Hepatocyte (in vitro differentiated cells): ENCODE measurements at regions not wholly inside any gene's neighbourhood (a gene's known extent, or its start where the extent isn't known, plus 50 kb on each side); places are given as distances from the start of the nearest gene placed in this dataset.

Experiments
- DNase-seq: peaks from one replicate; pipeline ENCODE4 v3.0.0-alpha.2; 2016; ENCODE audit warnings: low spot score
- H2AFZ ChIP-seq: fragments of 200-600 bp; sonication (generic); 2 replicates; pipeline ENCODE4 v1.6.0; 2016; ENCODE audit warnings: antibody characterized with exemption, mild to moderate bottlenecking
- H3K27ac ChIP-seq: fragments of 200-600 bp; sonication (generic); 2 replicates; pipeline ENCODE4 v1.5.1; 2016; ENCODE audit warnings: mild to moderate bottlenecking
- H3K27me3 ChIP-seq: fragments of 200-600 bp; sonication (generic); 2 replicates; pipeline ENCODE4 v1.6.1; 2016
- H3K36me3 ChIP-seq: fragments of 200-600 bp; sonication (generic); replicated peaks from 2 replicates; pipeline ENCODE4 v1.5.1; 2016; ENCODE audit warnings: low read depth; ENCODE audit not compliant: insufficient read depth
- H3K4me1 ChIP-seq: fragments of 200-600 bp; sonication (generic); 2 replicates; pipeline ENCODE4 v1.5.1; 2016; ENCODE audit warnings: mild to moderate bottlenecking, moderate library complexity; ENCODE audit not compliant: insufficient read depth
- H3K4me2 ChIP-seq: fragments of 200-600 bp; sonication (generic); 2 replicates; pipeline ENCODE4 v1.6.0; 2016
- H3K4me3 ChIP-seq: fragments of 200-600 bp; sonication (generic); 2 replicates; pipeline ENCODE4 v1.5.1; 2016; ENCODE audit warnings: mild to moderate bottlenecking
- H3K79me2 ChIP-seq: fragments of 200-600 bp; sonication (generic); 2 replicates; pipeline ENCODE4 v1.6.0; 2017; ENCODE audit warnings: mild to moderate bottlenecking
- H3K9me2 ChIP-seq: fragments of 200-600 bp; sonication (generic); replicated peaks from 2 replicates; pipeline ENCODE4 v1.6.0; 2017; ENCODE audit warnings: mild to moderate bottlenecking; ENCODE audit not compliant: insufficient read depth
- H3K9me3 ChIP-seq: fragments of 200-600 bp; sonication (generic); 2 replicates; pipeline ENCODE4 v1.5.1; 2016; ENCODE audit warnings: low read depth, mild to moderate bottlenecking
- H4K20me1 ChIP-seq: fragments of 200-600 bp; sonication (generic); 2 replicates; pipeline ENCODE4 v1.6.0; 2016; ENCODE audit warnings: mild to moderate bottlenecking; ENCODE audit not compliant: insufficient read depth, poor library complexity, severe bottlenecking
- CTCF ChIP-seq: fragments of 200-600 bp; sonication (generic); IDR thresholded peaks from 2 replicates; pipeline ENCODE4 v1.5.1; 2016; ENCODE audit warnings: antibody characterized with exemption, mild to moderate bottlenecking; ENCODE audit not compliant: poor library complexity
- EZH2 ChIP-seq: fragments of 200-600 bp; sonication (generic); IDR thresholded peaks from 2 replicates; pipeline ENCODE4 v1.6.1; 2016; ENCODE audit warnings: antibody characterized with exemption, mild to moderate bottlenecking, borderline replicate concordance
- EZH2phosphoT487 ChIP-seq: fragments of 200-600 bp; sonication (generic); IDR thresholded peaks from one replicate; pipeline ENCODE4 v1.6.1; 2018; ENCODE audit warnings: antibody characterized with exemption, mild to moderate bottlenecking, low read depth, moderate library complexity; ENCODE audit not compliant: unreplicated experiment, severe bottlenecking
- WGBS: methylation state at CpG from one replicate; pipeline ENCODE4 v1.1.6; 2016; ENCODE audit warnings: low lambda C conversion rate; ENCODE audit errors: missing lambda C conversion rate; 5-methylcytosine and 5-hydroxymethylcytosine counted together

DNA sequence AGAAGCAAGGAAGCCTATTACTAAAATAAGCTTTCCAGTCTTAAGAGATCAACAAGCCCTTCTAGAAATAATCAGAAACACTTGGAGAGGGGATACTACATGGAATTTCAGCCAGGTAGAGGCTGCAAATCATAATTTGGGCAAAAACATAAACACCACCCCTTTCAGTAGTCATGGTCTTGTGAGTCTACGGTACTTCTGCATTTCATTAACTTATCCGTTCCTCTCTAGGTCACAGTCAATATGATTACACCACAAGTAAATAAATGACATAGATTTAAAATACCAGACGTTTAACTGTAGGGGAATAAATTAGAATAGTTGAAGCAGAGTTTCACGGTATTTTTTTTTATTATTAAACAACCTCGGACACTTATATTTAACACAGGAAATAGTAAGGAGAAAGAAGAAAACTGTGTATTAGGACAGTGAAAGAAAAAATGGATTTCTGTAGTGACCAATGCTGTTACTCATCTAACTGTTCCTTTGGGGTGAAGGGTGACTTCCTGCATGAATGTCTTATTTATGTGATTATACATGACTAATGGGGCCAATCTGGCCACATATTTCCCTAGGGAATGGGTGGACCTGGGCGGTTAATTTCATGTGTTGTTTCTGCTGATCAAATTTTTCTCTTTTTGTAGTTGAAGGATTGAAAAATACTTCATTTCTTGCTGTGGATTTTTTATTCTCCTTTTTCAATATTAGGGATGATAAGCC lies 456.6 kb upstream of the UBE2E3 start:
- Histone ChIP-seq H3K9me2 (no peaks in the 10 kb centered on the region), H3K9me3 (no peaks in the 10 kb centered on the region), H3K79me2 (no peaks in the 10 kb centered on the region), H3K4me2 (no peak overlapping the region), H3K27me3 (no peaks in the 10 kb centered on the region), H2AFZ (no peak overlapping the region), H3K36me3 (no peaks in the 10 kb centered on the region), H4K20me1 (no peaks in the 10 kb centered on the region), H3K4me3 (no peak overlapping the region), H3K27ac (no peak overlapping the region), H3K4me1 (no peaks in the 10 kb centered on the region)
- TF ChIP-seq EZH2phosphoT487, result no peak
- no peak for TF ChIP-seq CTCF
- no peak for TF ChIP-seq EZH2
- DNase-seq, result no peak
- WGBS, result 74% methylated on average over 6 of the region's 6 CpGs

DNA sequence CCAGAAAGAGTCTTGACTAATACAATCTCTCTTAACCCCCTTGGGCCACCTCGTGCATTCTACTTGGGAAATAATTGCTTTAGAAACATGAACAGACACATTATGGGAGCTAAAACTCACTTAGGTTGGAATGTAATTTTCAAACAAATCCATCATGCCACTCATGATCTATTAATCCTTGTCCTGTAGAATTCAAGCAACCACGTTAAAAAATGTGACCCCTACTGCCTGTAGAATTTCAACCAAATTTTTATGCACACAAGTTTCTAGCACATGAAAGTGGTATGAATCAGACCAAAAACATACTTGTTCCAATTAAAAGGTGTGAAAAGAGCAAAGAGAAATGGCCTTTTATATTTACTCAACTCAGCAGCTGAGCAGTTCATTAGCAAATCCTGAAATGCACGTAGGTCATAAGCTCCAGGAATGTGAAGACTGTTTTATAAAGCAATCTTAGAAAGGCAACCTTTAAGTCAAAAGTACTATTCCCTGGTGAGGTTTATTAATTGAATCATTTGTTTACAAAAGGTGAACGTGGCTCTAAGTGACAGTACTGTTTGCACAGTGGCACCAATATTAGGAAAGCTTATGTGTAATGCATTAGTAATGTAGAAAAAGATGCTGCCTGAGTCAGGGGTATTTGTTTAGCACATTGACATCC lies 459.4 kb upstream of the UBE2E3 start:
- no peaks in the 10 kb centered on the region for H3K9me2 ChIP-seq
- TF ChIP-seq EZH2 (no peak), CTCF (no peak), EZH2phosphoT487 (no peak)
- H3K4me1 ChIP-seq, result no peaks in the 10 kb centered on the region
- 38% methylated on average over 4 of the region's 4 CpGs for WGBS
- no peak overlapping the region for H2AFZ ChIP-seq
- no peaks in the 10 kb centered on the region for H4K20me1 ChIP-seq
- no peak overlapping the region for H3K4me2 ChIP-seq
- H3K27me3 ChIP-seq, result no peaks in the 10 kb centered on the region
- H3K9me3 ChIP-seq, result no peaks in the 10 kb centered on the region
- peak; percentile 22 for DNase-seq
- no peaks in the 10 kb centered on the region for H3K79me2 ChIP-seq
- no peak overlapping the region for H3K27ac ChIP-seq
- H3K4me3 ChIP-seq, result no peak overlapping the region
- H3K36me3 ChIP-seq, result no peaks in the 10 kb centered on the region

DNA sequence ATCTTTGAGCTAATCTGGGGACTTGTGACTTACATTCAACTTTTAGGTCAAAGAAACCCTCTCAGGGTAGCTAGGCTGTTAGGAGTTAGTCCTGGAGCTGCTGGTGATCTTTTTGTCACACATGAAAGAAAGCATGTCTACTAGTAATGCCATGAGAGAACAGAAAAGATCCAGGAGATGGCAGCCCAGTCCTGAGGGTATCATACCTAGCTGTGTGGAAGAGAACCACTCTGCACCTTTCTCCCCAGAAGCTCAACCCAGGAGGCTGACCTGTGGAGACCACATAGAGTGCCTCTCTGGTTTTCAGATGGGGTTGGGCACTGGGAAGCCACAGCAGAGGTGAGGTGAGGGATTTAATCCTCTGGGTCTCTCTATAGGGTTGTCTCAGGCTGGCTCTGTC lies 460.2 kb upstream of the UBE2E3 start:
- Histone ChIP-seq H3K27ac (no peak overlapping the region), H3K9me3 (no peaks in the 10 kb centered on the region), H2AFZ (no peak overlapping the region), H4K20me1 (no peaks in the 10 kb centered on the region), H3K27me3 (no peaks in the 10 kb centered on the region), H3K79me2 (no peaks in the 10 kb centered on the region), H3K4me3 (no peak overlapping the region), H3K36me3 (no peaks in the 10 kb centered on the region), H3K9me2 (no peaks in the 10 kb centered on the region), H3K4me2 (no peak overlapping the region), H3K4me1 (no peaks in the 10 kb centered on the region)
- peak; percentile 30 for DNase-seq
- no peak for TF ChIP-seq EZH2phosphoT487
- TF ChIP-seq EZH2, result no peak
- TF ChIP-seq CTCF, result peak; percentile 20
